ENCODE measurements at regions not wholly inside any gene's neighbourhood (a gene's known extent, or its start where the extent isn't known, plus 50 kb on each side); places are given as distances from the start of the nearest gene placed in this dataset.

- DNase-seq (ENCODE audit: low spot score) = no peak
Observed at GRCh38 chr15:77795446-77795845, 162.7 kb upstream of the LINGO1 start.

GRCh38 chr15:77791941-77792340 is 159.2 kb upstream of the LINGO1 start:
- DNase-seq (ENCODE audit: low spot score) = no peak

GRCh38 chr15:77790481-77790880 is 157.8 kb upstream of the LINGO1 start:
- no peak for DNase-seq (ENCODE audit: low spot score)

GRCh38 chr15:77786956-77787355 is 154.2 kb upstream of the LINGO1 start:
- DNase-seq (ENCODE audit: low spot score) = no peak

DNA sequence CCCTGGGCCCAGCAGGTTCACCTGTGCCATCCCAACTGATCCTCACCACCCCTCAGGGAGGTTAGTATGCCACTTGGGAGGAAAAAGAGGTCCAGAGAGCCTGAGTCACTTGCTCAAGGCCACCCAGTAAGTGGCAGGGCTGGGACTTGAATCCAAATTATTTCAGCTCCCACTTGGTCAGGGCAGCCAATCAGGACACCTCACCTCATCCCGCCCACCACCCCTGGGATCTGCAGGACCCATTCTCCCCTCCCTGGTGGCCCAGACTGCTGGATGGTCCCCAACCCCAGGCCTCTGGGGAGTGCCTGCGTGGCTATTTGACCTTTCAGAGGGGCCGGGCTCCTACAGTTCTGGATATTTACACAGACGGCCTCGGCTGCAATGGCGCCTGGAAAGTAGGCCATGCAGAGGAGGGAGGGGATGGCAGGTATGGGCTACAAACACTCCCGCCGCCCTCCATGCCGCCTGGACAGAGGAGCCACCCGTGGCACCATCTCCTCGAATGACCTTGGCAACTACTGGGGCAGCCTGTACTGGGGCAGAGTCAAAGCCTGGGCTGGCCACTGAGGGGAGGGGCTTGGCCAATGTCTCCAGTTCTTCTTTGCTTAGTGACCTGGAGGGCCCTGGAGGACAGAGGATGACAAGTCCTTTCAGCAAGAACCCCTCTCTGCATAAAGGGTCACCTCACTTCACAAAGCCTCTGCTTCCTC is 153.6 kb upstream of the LINGO1 start:
- no peak for DNase-seq (ENCODE audit: low spot score)

- DNase-seq (ENCODE audit: low spot score) = peak; percentile 6
Observed at GRCh38 chr15:77784361-77785292, 151.9 kb upstream of the LINGO1 start.

DNA sequence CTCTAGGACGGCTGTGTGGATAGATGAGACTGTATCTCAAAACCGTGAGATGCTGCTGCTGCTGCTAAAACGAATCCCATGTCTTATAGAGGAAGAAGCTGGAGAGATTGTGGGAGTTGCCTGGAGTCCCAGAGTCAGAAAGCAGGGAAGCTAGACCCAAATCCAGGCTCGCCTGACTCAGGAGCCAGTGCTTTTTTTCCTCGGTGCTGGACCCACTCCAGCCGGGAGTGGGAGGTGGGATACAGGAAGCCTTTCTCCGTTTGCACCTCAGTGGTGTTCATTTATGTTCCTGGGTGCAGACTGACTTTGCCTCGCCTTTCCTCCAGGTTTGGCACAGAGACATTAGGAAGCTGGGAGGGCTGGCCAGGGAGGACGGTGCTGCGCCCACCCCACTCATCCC is 150.9 kb upstream of the LINGO1 start:
- DNase-seq (ENCODE audit: low spot score) = no peak

DNA sequence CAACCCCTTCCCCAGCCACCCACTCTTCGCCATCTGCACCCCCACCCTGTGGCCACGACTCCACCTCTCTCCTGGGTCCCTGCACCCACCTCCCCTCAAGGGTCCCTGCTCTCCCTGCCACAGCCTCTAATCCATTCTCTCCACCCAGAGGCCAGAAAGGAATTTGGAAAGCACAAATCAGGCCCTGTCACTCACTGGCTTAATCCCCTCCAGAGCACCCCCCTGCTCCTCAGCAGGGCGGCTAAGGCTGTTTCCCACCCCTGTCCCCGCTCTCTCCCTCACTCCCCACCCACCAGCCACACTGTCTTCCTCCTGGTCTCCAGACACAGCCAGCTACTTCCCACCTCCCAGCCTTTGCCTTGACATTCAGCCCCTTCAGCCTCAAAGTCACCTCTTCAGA is 150.0 kb upstream of the LINGO1 start:
- no peak for DNase-seq (ENCODE audit: low spot score)

- DNase-seq (ENCODE audit: low spot score) = no peak
Observed at GRCh38 chr15:77781946-77782240, 149.2 kb upstream of the LINGO1 start.

DNA sequence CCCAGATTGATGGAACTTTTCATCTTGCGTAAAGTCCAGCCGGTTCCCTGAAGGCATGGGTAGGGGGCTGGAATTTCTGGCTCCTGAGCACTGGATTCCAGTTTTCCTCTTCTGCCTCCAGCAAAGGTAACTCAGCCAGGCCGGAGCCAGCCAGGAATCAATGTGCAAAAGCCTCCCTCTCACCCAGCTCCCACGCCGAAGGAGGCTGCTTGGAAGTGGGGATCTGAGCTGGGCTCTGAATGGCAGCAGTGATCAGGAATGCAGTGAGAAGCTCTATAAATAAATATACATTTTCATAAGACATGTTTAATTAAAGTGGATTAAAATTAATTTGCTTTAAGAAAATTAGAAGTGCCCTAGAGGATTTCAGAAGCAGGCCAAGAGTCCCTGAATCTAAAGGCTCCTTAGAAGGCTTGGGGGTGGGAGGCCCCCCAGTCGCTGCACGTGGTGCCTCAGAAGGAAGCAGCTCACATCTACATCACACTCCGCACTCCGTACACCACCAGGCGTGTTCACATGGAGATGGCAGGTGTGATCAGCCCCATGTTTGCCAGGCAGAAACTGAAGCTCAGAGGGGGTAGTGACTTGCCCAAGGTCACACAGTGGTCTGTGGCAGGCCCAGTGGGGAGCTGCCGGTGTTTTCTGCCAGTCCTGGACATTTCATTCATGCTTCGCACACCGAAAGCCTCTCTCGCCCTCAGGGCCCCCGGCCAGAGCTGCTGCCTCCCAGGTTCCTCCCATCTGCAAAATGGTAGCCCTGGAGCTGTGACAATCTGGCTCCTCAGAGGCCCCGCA is 148.6 kb upstream of the LINGO1 start:
- DNase-seq (ENCODE audit: low spot score) = no peak

DNA sequence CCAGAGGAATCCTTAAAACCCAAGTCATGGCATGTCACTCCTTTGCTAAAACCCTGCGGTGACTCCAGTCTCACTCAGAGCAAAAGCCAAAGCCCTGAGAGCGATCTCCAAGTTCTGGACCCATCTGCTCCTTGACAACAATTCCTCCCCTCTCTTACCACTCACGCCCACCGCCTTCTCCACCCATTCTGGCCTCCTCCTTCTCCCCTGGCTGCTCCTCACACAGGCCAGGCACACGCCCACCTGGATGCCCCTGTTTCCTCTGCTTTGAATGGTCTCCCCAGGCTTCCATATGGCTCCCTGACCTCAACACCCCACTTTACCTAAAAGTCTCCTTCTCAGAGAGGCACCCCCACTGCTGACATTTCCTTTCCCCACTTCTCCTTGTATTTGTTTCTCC is 146.1 kb upstream of the LINGO1 start:
- DNase-seq (ENCODE audit: low spot score) = no peak

GRCh38 chr15:77775837-77776236 is 143.1 kb upstream of the LINGO1 start:
- no peak for DNase-seq (ENCODE audit: low spot score)

GRCh38 chr15:77775373-77775772 is 142.7 kb upstream of the LINGO1 start:
- DNase-seq (ENCODE audit: low spot score) = no peak

DNA sequence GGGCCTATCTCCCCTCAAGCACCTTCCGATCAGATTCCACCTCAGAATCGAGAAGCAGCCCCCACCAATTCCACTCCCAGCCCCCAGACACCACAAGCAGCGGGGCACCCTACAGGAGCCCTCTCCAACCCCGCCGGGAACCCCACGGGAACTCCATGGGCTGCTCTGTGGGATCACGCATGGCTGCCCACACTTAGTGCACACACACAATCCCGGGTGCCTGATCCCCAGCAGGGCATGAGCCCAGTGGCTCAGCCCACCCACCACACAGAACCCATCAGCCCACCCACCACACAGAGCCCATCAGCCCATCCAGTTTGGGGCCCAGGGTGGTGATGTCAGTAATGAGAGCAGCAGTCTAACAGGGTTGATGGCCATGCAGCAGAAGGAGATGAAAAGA is 141.6 kb upstream of the LINGO1 start:
- no peak for DNase-seq (ENCODE audit: low spot score)

GRCh38 chr15:77773903-77774302 is 141.2 kb upstream of the LINGO1 start:
- no peak for DNase-seq (ENCODE audit: low spot score)

GRCh38 chr15:77772641-77773402 is 140.1 kb upstream of the LINGO1 start:
- no peak for DNase-seq (ENCODE audit: low spot score)

DNA sequence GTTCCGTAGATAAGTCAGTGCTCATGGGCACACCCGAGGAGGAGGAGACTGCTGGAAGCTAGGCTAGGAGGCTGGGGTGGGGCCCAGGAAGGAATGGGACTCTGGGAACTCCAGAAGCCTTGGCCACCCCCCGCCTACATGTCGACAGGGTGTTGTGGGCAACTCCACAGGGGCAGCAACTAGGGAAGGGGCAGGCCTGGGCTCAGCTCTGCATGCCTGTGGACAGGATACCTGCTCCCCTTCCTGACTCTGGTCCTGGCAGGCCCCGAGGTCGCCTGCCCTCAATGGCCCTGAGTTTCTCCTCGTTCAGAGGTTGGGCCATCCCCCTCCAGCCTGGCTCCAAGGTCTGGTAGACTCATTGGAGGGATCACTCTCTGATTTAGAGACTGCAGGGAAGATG is 138.9 kb upstream of the LINGO1 start:
- DNase-seq (ENCODE audit: low spot score) = no peak

GRCh38 chr15:77769700-77770099 is 137.0 kb upstream of the LINGO1 start:
- no peak for DNase-seq (ENCODE audit: low spot score)

DNA sequence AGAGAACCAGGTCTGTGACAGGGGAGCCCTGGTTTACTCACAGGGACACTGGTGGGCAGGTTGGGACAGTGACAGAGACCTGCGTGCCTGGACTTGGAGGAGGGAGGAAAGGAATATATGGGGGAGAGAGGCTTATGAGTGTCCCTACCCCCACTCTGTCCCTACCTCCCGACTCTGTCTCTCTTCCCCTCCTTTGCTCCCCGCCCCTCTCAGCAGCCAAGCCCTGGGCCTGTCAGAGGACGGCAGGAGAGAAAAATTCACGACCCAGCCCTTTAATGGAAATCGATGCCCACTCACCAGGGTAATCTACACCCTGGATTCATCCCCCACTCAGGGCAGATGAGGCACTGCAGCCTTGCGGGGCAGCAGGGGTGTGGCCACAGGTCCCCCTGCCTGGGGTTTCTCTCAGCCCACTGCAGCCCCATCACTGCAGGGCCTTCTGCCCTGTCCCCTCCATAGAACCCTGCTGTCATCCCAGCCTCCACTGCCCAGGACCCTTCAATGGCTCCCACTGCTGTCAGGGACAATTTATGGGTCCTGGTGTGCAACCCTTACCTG is 135.9 kb upstream of the LINGO1 start:
- DNase-seq (ENCODE audit: low spot score) = no peak

DNA sequence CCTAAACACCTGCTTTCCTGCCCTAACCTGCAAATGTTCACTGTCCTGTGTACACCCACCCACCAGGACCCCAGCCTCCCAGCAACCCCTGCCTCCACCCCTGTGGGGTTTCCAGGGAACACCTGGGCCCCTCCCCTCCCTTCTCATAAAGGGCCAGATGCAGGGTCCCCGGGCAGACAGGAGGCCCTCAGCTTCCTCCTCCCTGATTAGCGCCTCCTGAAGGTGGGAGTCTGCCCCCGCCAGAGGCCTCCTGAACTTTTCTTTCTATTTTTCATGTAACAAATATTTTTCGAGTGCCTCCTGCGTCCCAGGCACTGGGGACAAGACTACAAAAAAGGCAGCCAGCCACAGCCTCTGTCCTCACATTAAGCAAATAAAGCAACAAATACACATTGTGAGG is 135.4 kb upstream of the LINGO1 start:
- no peak for DNase-seq (ENCODE audit: low spot score)

GRCh38 chr15:77764095-77764494 is 131.4 kb upstream of the LINGO1 start:
- no peak for DNase-seq (ENCODE audit: low spot score)
